ENCODE measurements at regions not wholly inside any gene's neighbourhood (a gene's known extent, or its start where the extent isn't known, plus 50 kb on each side); places are given as distances from the start of the nearest gene placed in this dataset.

DNA sequence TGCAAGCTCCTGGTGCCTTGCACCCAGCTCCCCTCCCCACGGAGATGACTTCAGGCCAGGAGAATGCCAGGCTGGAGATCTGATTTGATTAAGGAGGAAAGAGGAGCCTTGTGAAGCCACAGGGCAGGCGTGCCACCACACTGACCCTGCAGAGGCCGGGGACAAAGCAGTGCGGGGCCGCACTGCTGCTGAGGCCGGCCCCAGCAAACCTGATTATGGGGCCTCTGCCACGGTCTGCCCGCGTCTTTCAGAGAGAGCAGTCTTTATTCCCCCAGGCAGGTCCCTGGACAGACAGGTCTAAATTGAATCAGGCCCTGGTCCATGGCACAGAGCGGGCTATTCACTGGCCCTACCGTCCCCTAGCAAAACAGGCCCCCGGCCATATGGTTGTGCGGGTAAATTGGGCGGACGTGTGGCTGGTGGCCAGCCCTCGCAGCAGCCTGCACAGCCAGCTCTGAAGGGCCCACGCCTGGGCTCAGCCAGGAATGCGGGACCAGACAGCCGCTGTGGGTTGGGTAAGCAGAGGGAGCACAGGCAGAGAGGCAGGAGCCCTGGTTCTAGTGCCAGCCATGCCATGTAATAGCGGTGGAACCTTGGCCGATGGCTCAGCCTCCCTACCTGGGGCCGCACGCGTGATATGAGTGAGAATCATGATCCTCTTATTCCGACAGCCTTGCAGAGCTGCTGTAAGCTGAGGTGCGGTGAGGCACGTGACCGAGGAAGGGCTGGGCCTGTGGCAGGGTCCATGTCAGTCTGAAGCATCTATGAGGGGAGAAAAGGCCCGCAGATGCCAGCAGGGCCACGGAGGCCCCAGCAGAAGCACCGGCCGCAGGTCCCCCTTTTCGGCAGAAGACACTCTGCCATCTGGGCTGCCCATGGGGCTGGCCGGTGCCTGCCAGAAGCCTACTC, 97.3 kb upstream of the MYCN start (continued):
- TF ChIP-seq, protein P1, sequence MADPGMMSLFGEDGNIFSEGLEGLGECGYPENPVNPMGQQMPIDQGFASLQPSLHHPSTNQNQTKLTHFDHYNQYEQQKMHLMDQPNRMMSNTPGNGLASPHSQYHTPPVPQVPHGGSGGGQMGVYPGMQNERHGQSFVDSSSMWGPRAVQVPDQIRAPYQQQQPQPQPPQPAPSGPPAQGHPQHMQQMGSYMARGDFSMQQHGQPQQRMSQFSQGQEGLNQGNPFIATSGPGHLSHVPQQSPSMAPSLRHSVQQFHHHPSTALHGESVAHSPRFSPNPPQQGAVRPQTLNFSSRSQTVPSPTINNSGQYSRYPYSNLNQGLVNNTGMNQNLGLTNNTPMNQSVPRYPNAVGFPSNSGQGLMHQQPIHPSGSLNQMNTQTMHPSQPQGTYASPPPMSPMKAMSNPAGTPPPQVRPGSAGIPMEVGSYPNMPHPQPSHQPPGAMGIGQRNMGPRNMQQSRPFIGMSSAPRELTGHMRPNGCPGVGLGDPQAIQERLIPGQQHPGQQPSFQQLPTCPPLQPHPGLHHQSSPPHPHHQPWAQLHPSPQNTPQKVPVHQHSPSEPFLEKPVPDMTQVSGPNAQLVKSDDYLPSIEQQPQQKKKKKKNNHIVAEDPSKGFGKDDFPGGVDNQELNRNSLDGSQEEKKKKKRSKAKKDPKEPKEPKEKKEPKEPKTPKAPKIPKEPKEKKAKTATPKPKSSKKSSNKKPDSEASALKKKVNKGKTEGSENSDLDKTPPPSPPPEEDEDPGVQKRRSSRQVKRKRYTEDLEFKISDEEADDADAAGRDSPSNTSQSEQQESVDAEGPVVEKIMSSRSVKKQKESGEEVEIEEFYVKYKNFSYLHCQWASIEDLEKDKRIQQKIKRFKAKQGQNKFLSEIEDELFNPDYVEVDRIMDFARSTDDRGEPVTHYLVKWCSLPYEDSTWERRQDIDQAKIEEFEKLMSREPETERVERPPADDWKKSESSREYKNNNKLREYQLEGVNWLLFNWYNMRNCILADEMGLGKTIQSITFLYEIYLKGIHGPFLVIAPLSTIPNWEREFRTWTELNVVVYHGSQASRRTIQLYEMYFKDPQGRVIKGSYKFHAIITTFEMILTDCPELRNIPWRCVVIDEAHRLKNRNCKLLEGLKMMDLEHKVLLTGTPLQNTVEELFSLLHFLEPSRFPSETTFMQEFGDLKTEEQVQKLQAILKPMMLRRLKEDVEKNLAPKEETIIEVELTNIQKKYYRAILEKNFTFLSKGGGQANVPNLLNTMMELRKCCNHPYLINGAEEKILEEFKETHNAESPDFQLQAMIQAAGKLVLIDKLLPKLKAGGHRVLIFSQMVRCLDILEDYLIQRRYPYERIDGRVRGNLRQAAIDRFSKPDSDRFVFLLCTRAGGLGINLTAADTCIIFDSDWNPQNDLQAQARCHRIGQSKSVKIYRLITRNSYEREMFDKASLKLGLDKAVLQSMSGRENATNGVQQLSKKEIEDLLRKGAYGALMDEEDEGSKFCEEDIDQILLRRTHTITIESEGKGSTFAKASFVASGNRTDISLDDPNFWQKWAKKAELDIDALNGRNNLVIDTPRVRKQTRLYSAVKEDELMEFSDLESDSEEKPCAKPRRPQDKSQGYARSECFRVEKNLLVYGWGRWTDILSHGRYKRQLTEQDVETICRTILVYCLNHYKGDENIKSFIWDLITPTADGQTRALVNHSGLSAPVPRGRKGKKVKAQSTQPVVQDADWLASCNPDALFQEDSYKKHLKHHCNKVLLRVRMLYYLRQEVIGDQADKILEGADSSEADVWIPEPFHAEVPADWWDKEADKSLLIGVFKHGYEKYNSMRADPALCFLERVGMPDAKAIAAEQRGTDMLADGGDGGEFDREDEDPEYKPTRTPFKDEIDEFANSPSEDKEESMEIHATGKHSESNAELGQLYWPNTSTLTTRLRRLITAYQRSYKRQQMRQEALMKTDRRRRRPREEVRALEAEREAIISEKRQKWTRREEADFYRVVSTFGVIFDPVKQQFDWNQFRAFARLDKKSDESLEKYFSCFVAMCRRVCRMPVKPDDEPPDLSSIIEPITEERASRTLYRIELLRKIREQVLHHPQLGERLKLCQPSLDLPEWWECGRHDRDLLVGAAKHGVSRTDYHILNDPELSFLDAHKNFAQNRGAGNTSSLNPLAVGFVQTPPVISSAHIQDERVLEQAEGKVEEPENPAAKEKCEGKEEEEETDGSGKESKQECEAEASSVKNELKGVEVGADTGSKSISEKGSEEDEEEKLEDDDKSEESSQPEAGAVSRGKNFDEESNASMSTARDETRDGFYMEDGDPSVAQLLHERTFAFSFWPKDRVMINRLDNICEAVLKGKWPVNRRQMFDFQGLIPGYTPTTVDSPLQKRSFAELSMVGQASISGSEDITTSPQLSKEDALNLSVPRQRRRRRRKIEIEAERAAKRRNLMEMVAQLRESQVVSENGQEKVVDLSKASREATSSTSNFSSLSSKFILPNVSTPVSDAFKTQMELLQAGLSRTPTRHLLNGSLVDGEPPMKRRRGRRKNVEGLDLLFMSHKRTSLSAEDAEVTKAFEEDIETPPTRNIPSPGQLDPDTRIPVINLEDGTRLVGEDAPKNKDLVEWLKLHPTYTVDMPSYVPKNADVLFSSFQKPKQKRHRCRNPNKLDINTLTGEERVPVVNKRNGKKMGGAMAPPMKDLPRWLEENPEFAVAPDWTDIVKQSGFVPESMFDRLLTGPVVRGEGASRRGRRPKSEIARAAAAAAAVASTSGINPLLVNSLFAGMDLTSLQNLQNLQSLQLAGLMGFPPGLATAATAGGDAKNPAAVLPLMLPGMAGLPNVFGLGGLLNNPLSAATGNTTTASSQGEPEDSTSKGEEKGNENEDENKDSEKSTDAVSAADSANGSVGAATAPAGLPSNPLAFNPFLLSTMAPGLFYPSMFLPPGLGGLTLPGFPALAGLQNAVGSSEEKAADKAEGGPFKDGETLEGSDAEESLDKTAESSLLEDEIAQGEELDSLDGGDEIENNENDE (IDR thresholded peaks at IDR 0.05; ENCODE audit: insufficient replicate concordance, low read length), result no peak
- TF ChIP-seq CTBP2 (IDR thresholded peaks at IDR 0.05; ENCODE audit: borderline replicate concordance, insufficient read depth, insufficient read length, low read length) (no peak), TAF7 (optimal IDR thresholded peaks at IDR 0.05; ENCODE audit: borderline replicate concordance, low read depth, low read length) (no peak), ASH2L (IDR thresholded peaks at IDR 0.05; ENCODE audit: low read length) (no peak), HDAC6 (IDR thresholded peaks at IDR 0.05; ENCODE audit: low read depth, low read length) (no peak), JUN (IDR thresholded peaks at IDR 0.05; ENCODE audit: low read depth, low read length) (no peak), RFX5 (IDR thresholded peaks at IDR 0.05; ENCODE audit: borderline replicate concordance, low read depth, low read length) (no peak), SIRT6 (IDR thresholded peaks at IDR 0.05; ENCODE audit: low read length) (no peak), GTF2F1 (IDR thresholded peaks at IDR 0.05; ENCODE audit: borderline replicate concordance, low read depth, low read length) (no peak), BCL11A (IDR thresholded peaks at IDR 0.05; ENCODE audit: low read depth in 2 of 2, low read length in 2 of 2) (no peak), POLR2AphosphoS5 (IDR thresholded peaks at IDR 0.05; ENCODE audit: low read depth, low read length) (no peak)
